HL-60 (cell line): ENCODE measurements at regions not wholly inside any gene's neighbourhood (a gene's known extent, or its start where the extent isn't known, plus 50 kb on each side); places are given as distances from the start of the nearest gene placed in this dataset.

ENCODE experiments used
- DNase-seq, 2 experiments: peaks; one replicate each; pipeline ENCODE4 v3.0.0-alpha.2; 2010 to 2020; ENCODE audit warnings: low read depth in 1 of 2, low spot score in 1 of 2
- H3K27ac ChIP-seq: fragments of 250-450 bp; sonication (Bioruptor Pico); replicated peaks from 2 replicates; pipeline ENCODE4 v1.5.1; 2020; ENCODE audit warnings: mild to moderate bottlenecking, moderate library complexity
- H3K27me3 ChIP-seq: fragments of 250-450 bp; sonication (Bioruptor Pico); 2 replicates; pipeline ENCODE4 v1.5.1; 2021; ENCODE audit warnings: mild to moderate bottlenecking, moderate library complexity; ENCODE audit not compliant: insufficient read depth, poor library complexity, severe bottlenecking
- H3K4me3 ChIP-seq: replicated peaks from 2 replicates; pipeline ENCODE4 v1.5.1; 2011; ENCODE audit warnings: mild to moderate bottlenecking, control low read depth, low read length; ENCODE audit not compliant: insufficient read depth
- CTCF ChIP-seq: IDR thresholded peaks from one replicate; pipeline ENCODE4 v1.5.1; 2011; ENCODE audit warnings: low read length, control low read depth, inconsistent platforms; ENCODE audit not compliant: insufficient read depth
- GABPA ChIP-seq: IDR thresholded peaks from 2 replicates; pipeline ENCODE4 v1.6.1; 2012; ENCODE audit warnings: low read depth
- POLR2AphosphoS5 ChIP-seq: IDR thresholded peaks from 2 replicates; pipeline ENCODE4 v1.6.1; 2012; ENCODE audit warnings: low read depth
- REST ChIP-seq: IDR thresholded peaks from 2 replicates; pipeline ENCODE4 v1.6.1; 2012; ENCODE audit warnings: low read depth; ENCODE audit not compliant: insufficient replicate concordance
- SPI1 ChIP-seq: IDR thresholded peaks from 2 replicates; pipeline ENCODE4 v1.6.1; 2012; ENCODE audit warnings: low read depth, mild to moderate bottlenecking, borderline replicate concordance

DNA sequence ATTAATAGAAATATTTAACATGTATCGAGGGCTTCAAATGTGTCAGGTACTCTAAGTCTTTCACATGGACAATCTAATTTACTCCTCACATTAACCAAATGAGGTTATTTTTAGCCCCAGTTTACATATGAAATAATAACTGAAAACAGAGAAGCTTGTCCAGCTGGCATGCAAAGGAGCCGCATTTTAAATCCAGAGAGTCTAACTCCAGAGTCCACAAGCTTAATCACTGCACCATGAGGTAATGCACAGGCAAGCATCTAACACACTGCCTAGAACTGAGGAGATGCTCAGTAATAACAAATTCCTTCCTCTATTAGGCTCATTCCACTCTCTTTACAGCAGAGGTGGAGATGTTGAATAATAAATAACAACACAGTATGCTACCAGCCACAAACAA is 165.7 kb upstream of the GUCY1A2 start:
- no peak for DNase-seq
- TF ChIP-seq CTCF: no peak
- H3K27ac ChIP-seq: no peak overlapping the region
- H3K4me3 ChIP-seq: no peak overlapping the region
- no peaks in the 10 kb centered on the region for H3K27me3 ChIP-seq

DNA sequence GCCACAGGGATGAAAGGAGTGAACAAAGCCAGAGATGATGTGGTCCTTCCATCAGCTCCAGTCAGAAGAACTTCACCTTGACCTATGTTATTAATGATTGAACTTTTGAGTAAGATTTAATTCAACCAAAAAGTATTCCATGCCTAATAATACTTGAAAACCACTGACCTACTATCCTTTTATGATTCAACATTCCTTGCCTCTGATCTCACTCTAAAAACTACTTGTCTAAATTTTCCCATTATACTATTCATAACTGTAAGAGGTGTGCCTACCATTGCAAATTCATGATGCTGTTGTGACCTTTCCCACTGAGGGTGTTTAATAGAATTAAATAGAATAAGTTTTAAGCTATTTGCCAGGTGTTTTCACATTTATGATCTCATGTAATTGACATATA is 164.7 kb upstream of the GUCY1A2 start:
- no peak overlapping the region for H3K27ac ChIP-seq
- no peaks in the 10 kb centered on the region for H3K27me3 ChIP-seq
- no peak overlapping the region for H3K4me3 ChIP-seq
- no peak for DNase-seq
- no peak for TF ChIP-seq CTCF
- TF ChIP-seq REST: no peak
- TF ChIP-seq SPI1: no peak
- no peak for TF ChIP-seq POLR2AphosphoS5
- no peak for TF ChIP-seq GABPA

GRCh38 chr11:107180236-107180635 is 162.0 kb upstream of the GUCY1A2 start:
- DNase-seq: no peak
- Histone ChIP-seq H3K4me3 (no peak overlapping the region), H3K27ac (no peak overlapping the region), H3K27me3 (no peaks in the 10 kb centered on the region)
- TF ChIP-seq POLR2AphosphoS5: no peak
- no peak for TF ChIP-seq GABPA
- no peak for TF ChIP-seq SPI1
- no peak for TF ChIP-seq REST
- TF ChIP-seq CTCF: no peak

DNA sequence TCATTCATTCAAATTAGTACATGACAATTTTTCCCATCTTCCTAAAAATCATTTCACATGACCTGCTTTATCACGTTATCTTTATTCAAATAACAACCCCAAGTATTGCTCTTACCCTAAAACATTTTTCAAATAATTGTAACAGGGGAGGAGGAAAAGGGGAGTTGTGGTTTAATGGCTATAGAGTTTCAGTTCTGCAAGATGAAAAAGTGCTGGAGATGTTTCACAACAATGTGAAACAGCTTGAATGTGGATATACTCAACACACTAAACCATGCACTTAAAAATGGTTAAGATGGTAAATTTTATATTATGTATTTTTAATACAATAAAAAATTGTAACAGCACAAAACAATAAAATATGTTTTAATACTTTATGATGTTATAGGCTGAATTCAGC is 161.6 kb upstream of the GUCY1A2 start:
- peak in 1 of 2 experiments; percentile 55 for DNase-seq
- no peak overlapping the region for H3K27ac ChIP-seq
- TF ChIP-seq POLR2AphosphoS5: no peak
- TF ChIP-seq SPI1: no peak
- TF ChIP-seq REST: no peak
- no peak for TF ChIP-seq CTCF
- TF ChIP-seq GABPA: no peak
- no peak overlapping the region for H3K4me3 ChIP-seq
- no peaks in the 10 kb centered on the region for H3K27me3 ChIP-seq
